Hematopoietic multipotent progenitor cell treated with erythropoietin and hydrocortisone succinate and interleukin-3 and kit ligand, for 4 days (in vitro differentiated cells): ENCODE measurements at regions not wholly inside any gene's neighbourhood (a gene's known extent, or its start where the extent isn't known, plus 50 kb on each side); places are given as distances from the start of the nearest gene placed in this dataset.
A peak's percentile ranks its signal among the peaks of the same experiment; 100 is the strongest.

ENCODE experiments used
- DNase-seq: peaks from one replicate; pipeline ENCODE4 v3.0.0-alpha.2; 2015

GRCh38 chr14:100440207-100440631 is 117.1 kb downstream of the SLC25A47 start:
- peak; percentile 70 for DNase-seq

- peak; percentile 88 for DNase-seq
Measured at GRCh38 chr14:100440758-100441203, 117.6 kb downstream of the SLC25A47 start.

- DNase-seq, result no peak
Measured at GRCh38 chr14:100441271-100441947, 118.3 kb downstream of the SLC25A47 start.

GRCh38 chr14:100442036-100442435 is 118.9 kb downstream of the SLC25A47 start:
- DNase-seq, result peak; percentile 28

- DNase-seq, result no peak
Measured at GRCh38 chr14:100442498-100443490, 119.7 kb downstream of the SLC25A47 start.

GRCh38 chr14:100443603-100444002 is 120.5 kb downstream of the SLC25A47 start:
- no peak for DNase-seq

- no peak for DNase-seq
Measured at GRCh38 chr14:100445436-100446088, 122.4 kb downstream of the SLC25A47 start.

GRCh38 chr14:100446572-100446971 is 123.4 kb downstream of the SLC25A47 start:
- no peak for DNase-seq

- DNase-seq, result no peak
Measured at GRCh38 chr14:100448376-100448775, 125.2 kb downstream of the SLC25A47 start.

GRCh38 chr14:100449225-100449987 is 126.3 kb downstream of the SLC25A47 start:
- no peak for DNase-seq

- no peak for DNase-seq
Measured at GRCh38 chr14:100450049-100450448, 126.9 kb downstream of the SLC25A47 start.

GRCh38 chr14:100450736-100451135 is 127.6 kb downstream of the SLC25A47 start:
- DNase-seq, result no peak

- DNase-seq, result no peak
Measured at GRCh38 chr14:100451264-100451663, 128.1 kb downstream of the SLC25A47 start.

- DNase-seq, result no peak
Measured at GRCh38 chr14:100453930-100454329, 130.8 kb downstream of the SLC25A47 start.

- DNase-seq, result no peak
Measured at GRCh38 chr14:100454437-100454836, 131.3 kb downstream of the SLC25A47 start.

GRCh38 chr14:100463937-100464336 is 123.3 kb downstream of the BEGAIN start:
- DNase-seq, result no peak

- no peak for DNase-seq
Measured at GRCh38 chr14:100466111-100466856, 120.9 kb downstream of the BEGAIN start.

GRCh38 chr14:100467046-100467750 is 120.0 kb downstream of the BEGAIN start:
- no peak for DNase-seq

- no peak for DNase-seq
Measured at GRCh38 chr14:100467939-100468338, 119.3 kb downstream of the BEGAIN start.

GRCh38 chr14:100468557-100468956 is 118.7 kb downstream of the BEGAIN start:
- DNase-seq, result no peak
